Panc1 (cell line): ENCODE measurements at regions not wholly inside any gene's neighbourhood (a gene's known extent, or its start where the extent isn't known, plus 50 kb on each side); places are given as distances from the start of the nearest gene placed in this dataset.

ENCODE experiments used
- ATAC-seq: fragments of 200-7000 bp; cut with Tn5 transposase; 2 replicates; pipeline ENCODE4 v1.9.1; 2020; ENCODE audit warnings: mild to moderate bottlenecking, moderate library complexity
- BruUV-seq: library from RNA; stranded (reverse); fragments of 400-500 nt; replicated peaks from 2 replicates; lab custom pipeline; 2021; lab: Mats Ljungman, UMichigan
- CTCF ChIA-PET: fragments of 300-600 bp; sonication (Branson Sonifier 250); formaldehyde crosslinking; loops from one replicate; lab custom pipeline; 2022; ENCODE audit warnings: antibody characterized with exemption; lab: Charles Lee
- POLR2A ChIA-PET: fragments of 300-600 bp; sonication (Branson Sonifier 250); formaldehyde crosslinking; loops from one replicate; lab custom pipeline; 2022; ENCODE audit warnings: antibody characterized with exemption; lab: Charles Lee
- DNase-seq: peaks from one replicate; pipeline ENCODE4 v3.0.0-alpha.2; 2010; ENCODE audit warnings: low read depth, low spot score
- H3K27ac ChIP-seq: 2 replicates; pipeline ENCODE4 v1.5.1; 2011; ENCODE audit warnings: mild to moderate bottlenecking, low read length, inconsistent platforms
- H3K27me3 ChIP-seq: fragments of 200-500 bp; sonication (Bioruptor generic); 2 replicates; pipeline ENCODE4 v1.6.0; 2014; ENCODE audit warnings: low read length, inconsistent platforms; ENCODE audit not compliant: control insufficient read depth, insufficient read depth
- H3K36me3 ChIP-seq: fragments of 200-500 bp; sonication (Bioruptor generic); 2 replicates; pipeline ENCODE4 v1.5.1; 2014; ENCODE audit warnings: inconsistent platforms, mild to moderate bottlenecking, low read length, moderate library complexity; ENCODE audit not compliant: control insufficient read depth, insufficient read depth
- H3K4me1 ChIP-seq: 2 replicates; pipeline ENCODE4 v1.5.1; 2011; ENCODE audit warnings: inconsistent platforms, mild to moderate bottlenecking, low read length, moderate library complexity; ENCODE audit not compliant: control insufficient read depth, insufficient read depth
- H3K4me3 ChIP-seq, 2 experiments: 2 replicates each; pipeline ENCODE4 v1.5.1; 2011 to 2012; ENCODE audit warnings: low read depth in 2 of 2, low read length in 2 of 2, mild to moderate bottlenecking in 2 of 2, inconsistent platforms in 1 of 2, moderate library complexity in 1 of 2
- H3K9me3 ChIP-seq: fragments of 200-500 bp; sonication (Bioruptor generic); 2 replicates; pipeline ENCODE4 v1.5.1; 2014; ENCODE audit warnings: low read depth, mild to moderate bottlenecking, inconsistent platforms, low read length, moderate library complexity; ENCODE audit not compliant: control insufficient read depth, insufficient read depth
- POLR2AphosphoS5 ChIP-seq: IDR thresholded peaks from 2 replicates; pipeline ENCODE4 v1.6.1; 2012; ENCODE audit warnings: mild to moderate bottlenecking, low read depth, low read length, moderate library complexity
- SIN3A ChIP-seq: IDR thresholded peaks from 2 replicates; pipeline ENCODE4 v1.6.1; 2012; ENCODE audit warnings: low read depth, mild to moderate bottlenecking, low read length, moderate library complexity, borderline replicate concordance; ENCODE audit not compliant: insufficient read depth
- TCF7L2 ChIP-seq: IDR thresholded peaks from 2 replicates; pipeline ENCODE4 v1.6.1; 2011; ENCODE audit warnings: mild to moderate bottlenecking, low read depth, low read length, inconsistent platforms
- in situ Hi-C: cut with HindIII; loops from 2 replicates; pipeline ENCODE4 v1.10.0; 2016; ENCODE audit warnings: low sequenced_read_pairs, low pct_unique_long_range_greater_than_20kb
- intact Hi-C: fragments of 100-400 bp; cut with micrococcal nuclease; formaldehyde crosslinking; loops from one replicate; pipeline ENCODE4 v1.10.0; 2022; ENCODE audit not compliant: unreplicated experiment
- TF ChIP-seq, protein P1 (sequence below), 2 experiments: IDR thresholded peaks; 2 replicates each; pipeline ENCODE4 v1.6.1; 2011 to 2012; ENCODE audit warnings: low read depth in 2 of 2, control low read depth in 1 of 2, low read length in 1 of 2, mild to moderate bottlenecking in 1 of 2, moderate library complexity in 1 of 2; ENCODE audit not compliant: insufficient read depth in 1 of 2
- TF ChIP-seq, protein P2 (sequence below): fragments of 450-650 bp; IDR thresholded peaks from 2 replicates; pipeline ENCODE4 v1.5.1; 2017; ENCODE audit warnings: mild to moderate bottlenecking

DNA sequence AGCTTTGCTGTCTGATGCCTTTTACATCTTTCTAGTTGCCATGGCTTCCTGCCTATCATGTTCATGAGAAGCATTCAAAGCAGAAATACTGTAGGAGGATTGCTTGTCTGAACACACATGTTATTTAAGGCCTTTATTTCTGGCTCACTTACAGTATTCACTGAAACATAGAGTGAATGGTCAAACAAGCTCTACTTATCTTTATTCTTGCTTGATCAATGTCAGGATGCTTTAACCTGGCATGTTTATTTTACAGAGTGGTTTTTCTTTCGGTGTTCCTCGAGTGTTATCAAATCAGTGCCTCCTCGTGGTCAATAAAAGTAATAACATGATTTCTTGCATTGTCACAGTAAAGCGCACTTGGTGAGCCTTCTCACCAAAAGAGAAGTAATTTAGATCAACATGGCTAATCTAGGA lies 73.5 kb upstream of the PCDH17 start:
- in situ Hi-C loops (no loop called here), intact Hi-C loops (no loop called here)
- Histone ChIP-seq H3K4me1 (no peaks in the 10 kb centered on the region), H3K9me3 (no peaks in the 10 kb centered on the region), H3K27ac (no peak overlapping the region), H3K36me3 (no peaks in the 10 kb centered on the region), H3K4me3 (no peak overlapping the region), H3K27me3 (no peaks in the 10 kb centered on the region)
- ATAC-seq (no peak), DNase-seq (no peak)
- CTCF ChIA-PET: no interaction called here
- TF ChIP-seq, protein P1, sequence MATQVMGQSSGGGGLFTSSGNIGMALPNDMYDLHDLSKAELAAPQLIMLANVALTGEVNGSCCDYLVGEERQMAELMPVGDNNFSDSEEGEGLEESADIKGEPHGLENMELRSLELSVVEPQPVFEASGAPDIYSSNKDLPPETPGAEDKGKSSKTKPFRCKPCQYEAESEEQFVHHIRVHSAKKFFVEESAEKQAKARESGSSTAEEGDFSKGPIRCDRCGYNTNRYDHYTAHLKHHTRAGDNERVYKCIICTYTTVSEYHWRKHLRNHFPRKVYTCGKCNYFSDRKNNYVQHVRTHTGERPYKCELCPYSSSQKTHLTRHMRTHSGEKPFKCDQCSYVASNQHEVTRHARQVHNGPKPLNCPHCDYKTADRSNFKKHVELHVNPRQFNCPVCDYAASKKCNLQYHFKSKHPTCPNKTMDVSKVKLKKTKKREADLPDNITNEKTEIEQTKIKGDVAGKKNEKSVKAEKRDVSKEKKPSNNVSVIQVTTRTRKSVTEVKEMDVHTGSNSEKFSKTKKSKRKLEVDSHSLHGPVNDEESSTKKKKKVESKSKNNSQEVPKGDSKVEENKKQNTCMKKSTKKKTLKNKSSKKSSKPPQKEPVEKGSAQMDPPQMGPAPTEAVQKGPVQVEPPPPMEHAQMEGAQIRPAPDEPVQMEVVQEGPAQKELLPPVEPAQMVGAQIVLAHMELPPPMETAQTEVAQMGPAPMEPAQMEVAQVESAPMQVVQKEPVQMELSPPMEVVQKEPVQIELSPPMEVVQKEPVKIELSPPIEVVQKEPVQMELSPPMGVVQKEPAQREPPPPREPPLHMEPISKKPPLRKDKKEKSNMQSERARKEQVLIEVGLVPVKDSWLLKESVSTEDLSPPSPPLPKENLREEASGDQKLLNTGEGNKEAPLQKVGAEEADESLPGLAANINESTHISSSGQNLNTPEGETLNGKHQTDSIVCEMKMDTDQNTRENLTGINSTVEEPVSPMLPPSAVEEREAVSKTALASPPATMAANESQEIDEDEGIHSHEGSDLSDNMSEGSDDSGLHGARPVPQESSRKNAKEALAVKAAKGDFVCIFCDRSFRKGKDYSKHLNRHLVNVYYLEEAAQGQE (IDR thresholded peaks at IDR 0.05; ENCODE audit: insufficient read depth in 1 of 2, low read depth in 2 of 2, low read length in 1 of 2): no peak
- TF ChIP-seq, protein P2, sequence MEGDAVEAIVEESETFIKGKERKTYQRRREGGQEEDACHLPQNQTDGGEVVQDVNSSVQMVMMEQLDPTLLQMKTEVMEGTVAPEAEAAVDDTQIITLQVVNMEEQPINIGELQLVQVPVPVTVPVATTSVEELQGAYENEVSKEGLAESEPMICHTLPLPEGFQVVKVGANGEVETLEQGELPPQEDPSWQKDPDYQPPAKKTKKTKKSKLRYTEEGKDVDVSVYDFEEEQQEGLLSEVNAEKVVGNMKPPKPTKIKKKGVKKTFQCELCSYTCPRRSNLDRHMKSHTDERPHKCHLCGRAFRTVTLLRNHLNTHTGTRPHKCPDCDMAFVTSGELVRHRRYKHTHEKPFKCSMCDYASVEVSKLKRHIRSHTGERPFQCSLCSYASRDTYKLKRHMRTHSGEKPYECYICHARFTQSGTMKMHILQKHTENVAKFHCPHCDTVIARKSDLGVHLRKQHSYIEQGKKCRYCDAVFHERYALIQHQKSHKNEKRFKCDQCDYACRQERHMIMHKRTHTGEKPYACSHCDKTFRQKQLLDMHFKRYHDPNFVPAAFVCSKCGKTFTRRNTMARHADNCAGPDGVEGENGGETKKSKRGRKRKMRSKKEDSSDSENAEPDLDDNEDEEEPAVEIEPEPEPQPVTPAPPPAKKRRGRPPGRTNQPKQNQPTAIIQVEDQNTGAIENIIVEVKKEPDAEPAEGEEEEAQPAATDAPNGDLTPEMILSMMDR: peak; percentile 22; the same call in 1 of the 2 replicates
- no TSS peak for BruUV-seq
- POLR2A ChIA-PET: no interaction called here

DNA sequence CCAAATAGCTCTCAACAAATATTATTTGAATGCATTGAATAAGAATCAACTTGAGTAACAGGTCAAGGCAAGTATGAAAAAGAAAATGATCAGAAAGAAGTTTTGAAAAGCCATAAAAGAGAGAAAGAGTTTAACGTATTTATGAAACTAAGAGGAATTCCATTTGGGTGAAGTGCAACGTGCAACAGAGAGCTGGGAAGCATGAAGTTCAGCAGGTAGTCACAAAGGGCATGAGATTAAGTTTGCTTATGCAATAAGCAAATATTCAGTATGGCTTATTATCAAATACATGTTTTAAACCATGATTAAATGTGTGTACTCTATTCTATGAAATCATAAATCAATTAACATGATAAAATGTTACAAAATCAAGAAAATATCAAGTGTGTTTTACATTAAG lies 62.7 kb upstream of the PCDH17 start:
- ChIA-PET CTCF (no interaction called here), POLR2A (no interaction called here)
- no TSS peak for BruUV-seq
- in situ Hi-C loops: no loop called here
- no peak overlapping the region for H3K27ac ChIP-seq
- ATAC-seq (no peak), DNase-seq (no peak)
- TF ChIP-seq POLR2AphosphoS5 (no peak), TCF7L2 (no peak), SIN3A (no peak)
- TF ChIP-seq, protein P2: no peak
- TF ChIP-seq, protein P1 (IDR thresholded peaks at IDR 0.05; ENCODE audit: insufficient read depth in 1 of 2, low read depth in 2 of 2, low read length in 1 of 2): no peak
- no peaks in the 10 kb centered on the region for H3K36me3 ChIP-seq
- intact Hi-C loops: no loop called here
- H3K27me3 ChIP-seq: no peaks in the 10 kb centered on the region
- no peaks in the 10 kb centered on the region for H3K9me3 ChIP-seq
- H3K4me3 ChIP-seq: no peak overlapping the region
- H3K4me1 ChIP-seq: no peaks in the 10 kb centered on the region
